DMS153 (cell line): ENCODE measurements at regions not wholly inside any gene's neighbourhood (a gene's known extent, or its start where the extent isn't known, plus 50 kb on each side); places are given as distances from the start of the nearest gene placed in this dataset.
A peak's percentile ranks its signal among the peaks of the same experiment; 100 is the strongest.

Source experiments
- DNase-seq: peaks from one replicate; lab custom pipeline; 2025; lab: John Stamatoyannopoulos, UW

- peak; percentile 12 for DNase-seq
These were observed 90.3 kb upstream of the SNTG2 start for GRCh38 chr2:860259-860855.

DNA sequence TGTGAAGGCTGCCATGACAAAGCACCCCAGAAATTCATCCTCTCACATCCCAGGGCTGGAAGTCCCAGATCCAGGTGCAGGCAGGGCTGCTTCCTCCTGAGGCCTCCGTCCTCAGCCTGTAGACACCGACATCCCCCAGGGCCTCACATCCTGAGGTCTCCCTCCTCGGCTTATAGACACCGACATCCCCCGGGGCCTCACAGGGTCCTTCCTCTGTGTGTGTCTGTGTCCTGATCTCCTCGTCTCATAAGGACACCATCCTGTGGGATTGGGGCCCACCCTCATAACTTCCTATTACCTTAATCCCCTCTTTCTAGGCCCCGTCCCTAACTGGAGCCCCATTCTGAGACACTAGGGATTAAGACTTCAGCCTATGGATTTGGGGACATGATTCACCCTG, 92.0 kb upstream of the SNTG2 start:
- no peak for DNase-seq

DNA sequence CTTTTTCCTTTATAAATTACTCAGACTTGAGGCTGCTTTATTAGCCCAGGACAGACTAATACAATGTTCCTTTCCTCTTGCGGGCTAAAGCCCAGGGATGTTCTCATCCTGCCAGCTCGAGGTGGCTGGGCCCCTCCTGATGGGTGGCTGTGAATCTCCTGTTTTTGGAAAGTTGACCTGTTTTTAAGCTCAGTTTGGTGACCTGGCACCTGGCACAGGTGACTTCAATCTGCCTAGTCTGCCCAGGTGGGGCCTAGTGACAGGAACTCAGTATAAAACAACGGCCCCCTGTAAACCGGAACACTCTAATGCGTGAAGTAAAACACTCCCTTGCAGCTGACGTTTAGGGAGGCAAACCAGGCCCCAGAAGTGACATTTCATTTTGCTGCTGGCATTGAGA, 92.7 kb upstream of the SNTG2 start:
- no peak for DNase-seq

DNA sequence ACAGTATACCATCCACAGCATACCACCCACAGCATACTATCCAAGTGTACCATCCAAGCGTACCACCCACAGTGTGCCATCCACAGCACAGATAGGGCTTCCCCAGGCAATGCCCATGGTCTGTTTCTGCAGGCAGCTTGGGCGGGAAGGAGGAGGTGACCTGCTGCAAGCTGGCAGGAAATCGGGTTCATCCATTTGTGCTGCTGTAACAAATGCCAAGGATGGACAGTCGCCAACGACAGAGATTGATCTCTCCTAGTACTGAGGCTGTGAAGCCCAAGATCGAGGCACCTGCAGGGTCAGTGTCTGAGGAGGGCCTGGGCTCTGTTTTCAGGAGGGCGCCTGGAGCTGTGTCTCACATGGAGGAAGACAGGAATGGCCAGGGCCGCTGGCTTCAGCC, 93.6 kb upstream of the SNTG2 start:
- DNase-seq = no peak

DNA sequence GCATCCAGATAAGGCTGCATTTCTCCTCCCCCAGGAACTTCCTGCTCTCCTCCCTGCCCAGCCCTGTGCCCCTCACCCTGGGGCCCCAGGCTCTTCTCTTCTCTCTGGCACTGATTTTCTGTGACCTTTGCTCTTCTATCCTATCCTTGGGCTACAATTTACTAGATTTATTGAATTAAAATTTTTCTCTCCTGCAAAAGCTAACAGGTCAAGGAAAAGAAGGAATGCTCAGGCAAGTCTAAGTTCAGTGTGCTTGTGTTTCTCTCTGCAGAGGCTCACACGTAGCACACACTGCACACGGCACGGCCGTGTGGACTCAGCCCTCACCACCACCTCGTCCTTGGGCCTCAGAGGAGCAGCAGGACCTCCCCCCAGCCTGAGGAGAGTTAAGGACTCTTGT, 94.2 kb upstream of the SNTG2 start:
- no peak for DNase-seq

DNA sequence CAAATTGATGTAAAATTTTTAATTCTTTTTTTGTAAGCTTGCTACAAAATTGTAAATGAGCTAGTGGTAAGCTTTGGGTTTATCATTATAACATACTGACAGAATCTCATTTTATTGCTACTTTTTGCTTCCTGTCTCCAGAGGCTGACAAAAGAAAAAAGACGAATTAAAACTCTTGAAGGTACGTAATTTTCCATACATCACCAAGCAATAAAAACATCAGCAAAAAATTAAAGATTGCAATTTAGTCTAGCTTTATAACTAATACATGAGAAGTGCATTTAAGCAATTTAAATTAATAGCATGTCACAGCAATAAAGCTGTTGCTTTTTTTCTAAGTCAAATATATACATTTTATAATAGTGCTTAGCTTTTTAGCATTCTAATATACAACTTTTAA, 94.6 kb upstream of the SNTG2 start:
- DNase-seq = no peak

DNA sequence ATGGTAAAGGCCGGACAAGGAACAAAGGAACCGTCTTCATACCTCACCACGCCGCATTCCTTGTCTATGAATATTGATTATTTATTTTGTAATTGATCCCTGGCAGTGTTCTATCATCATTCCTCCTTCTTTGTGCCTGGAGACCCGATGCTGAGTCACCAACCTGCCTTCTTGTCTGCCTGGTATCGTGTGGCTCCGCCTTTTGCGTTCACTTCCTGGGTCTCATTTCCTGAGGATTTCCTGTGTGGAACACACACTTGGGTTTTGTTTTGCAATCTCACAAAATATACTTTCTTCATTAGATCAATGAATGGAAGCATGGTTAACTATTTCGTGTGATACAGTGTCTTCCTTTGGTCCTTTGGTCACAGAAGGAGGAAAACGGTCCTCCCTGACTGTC, 95.5 kb upstream of the SNTG2 start:
- DNase-seq = peak; percentile 10

- DNase-seq = peak; percentile 56
These were observed 96.2 kb upstream of the SNTG2 start for GRCh38 chr2:854460-854859.

DNA sequence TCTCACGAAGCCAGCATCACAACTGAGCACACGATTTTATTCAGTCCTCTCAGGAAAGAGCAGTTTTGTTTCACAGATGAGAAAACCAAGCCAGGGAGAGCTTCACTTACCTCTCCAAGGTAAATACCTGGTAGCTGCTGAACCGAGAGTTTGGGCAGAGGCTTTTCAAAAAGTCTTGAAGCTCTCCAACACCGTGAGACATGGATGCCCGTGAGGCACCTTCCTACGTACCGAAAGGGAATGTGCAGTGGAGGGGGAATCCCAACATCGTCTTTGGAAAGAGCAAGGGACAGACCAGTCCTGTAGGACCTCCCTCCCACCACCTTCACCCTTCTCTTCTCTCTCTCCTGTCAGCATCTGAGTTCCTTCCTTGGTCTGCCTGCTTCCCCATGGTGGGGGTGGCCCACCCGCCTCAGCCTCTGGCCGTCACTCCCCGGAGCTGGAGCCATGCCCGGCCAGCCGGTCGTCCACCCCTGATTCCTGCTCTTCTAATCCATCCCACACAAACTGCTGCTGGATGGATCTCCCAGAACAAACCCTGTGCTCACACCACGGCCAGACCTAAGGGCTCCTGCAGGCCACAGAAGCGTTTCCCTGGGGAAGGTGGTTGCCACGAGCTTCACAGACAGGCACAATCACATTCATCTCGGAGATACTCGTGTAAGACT, 97.3 kb upstream of the SNTG2 start:
- DNase-seq = no peak

DNA sequence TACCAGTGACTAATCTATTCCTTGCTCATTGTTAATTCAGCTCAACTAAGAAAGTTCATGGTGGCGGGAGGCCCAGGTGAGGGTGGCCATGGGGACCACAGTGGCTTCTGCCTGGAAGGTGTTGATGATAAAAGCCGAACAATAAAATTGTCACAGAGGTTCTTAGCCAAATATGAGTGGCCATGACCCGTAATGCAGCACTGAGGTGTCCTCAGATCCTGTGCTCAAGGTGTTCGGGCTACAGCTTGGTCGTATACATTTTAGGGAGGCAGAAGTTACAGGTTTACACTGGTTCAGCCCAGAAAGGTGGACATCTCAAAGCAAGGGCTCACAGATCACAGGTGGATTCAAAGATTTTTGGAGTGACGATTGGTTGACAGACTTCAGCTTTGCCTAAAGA, 98.5 kb upstream of the SNTG2 start:
- DNase-seq = no peak

DNA sequence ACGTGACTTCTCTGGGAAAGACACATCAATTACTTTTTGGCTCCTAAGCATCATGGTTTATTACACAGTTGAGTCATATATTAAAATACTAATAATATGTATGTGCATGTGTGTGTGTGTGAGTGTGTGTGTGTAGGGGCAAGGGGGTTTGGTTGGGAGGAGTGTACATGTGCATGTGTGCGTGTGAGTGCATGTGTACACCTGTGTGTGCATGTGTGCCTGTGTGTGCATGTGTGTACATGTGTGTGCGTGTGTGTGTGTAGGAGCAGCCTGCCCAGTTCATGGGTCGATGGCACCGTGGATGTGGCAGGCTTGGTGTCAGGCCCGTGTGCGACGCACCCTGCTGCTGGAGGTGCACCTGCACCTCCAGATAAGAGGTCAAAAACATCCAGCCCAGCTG, 99.0 kb upstream of the SNTG2 start:
- DNase-seq = no peak

- no peak for DNase-seq
These were observed 99.6 kb upstream of the SNTG2 start for GRCh38 chr2:851078-851477.

- no peak for DNase-seq
These were observed 100.2 kb upstream of the SNTG2 start for GRCh38 chr2:850429-850828.

- no peak for DNase-seq
These were observed 102.5 kb upstream of the SNTG2 start for GRCh38 chr2:848099-848498.

- DNase-seq = no peak
These were observed 103.0 kb upstream of the SNTG2 start for GRCh38 chr2:847669-848068.

- no peak for DNase-seq
These were observed 105.9 kb upstream of the SNTG2 start for GRCh38 chr2:844715-845114.

DNA sequence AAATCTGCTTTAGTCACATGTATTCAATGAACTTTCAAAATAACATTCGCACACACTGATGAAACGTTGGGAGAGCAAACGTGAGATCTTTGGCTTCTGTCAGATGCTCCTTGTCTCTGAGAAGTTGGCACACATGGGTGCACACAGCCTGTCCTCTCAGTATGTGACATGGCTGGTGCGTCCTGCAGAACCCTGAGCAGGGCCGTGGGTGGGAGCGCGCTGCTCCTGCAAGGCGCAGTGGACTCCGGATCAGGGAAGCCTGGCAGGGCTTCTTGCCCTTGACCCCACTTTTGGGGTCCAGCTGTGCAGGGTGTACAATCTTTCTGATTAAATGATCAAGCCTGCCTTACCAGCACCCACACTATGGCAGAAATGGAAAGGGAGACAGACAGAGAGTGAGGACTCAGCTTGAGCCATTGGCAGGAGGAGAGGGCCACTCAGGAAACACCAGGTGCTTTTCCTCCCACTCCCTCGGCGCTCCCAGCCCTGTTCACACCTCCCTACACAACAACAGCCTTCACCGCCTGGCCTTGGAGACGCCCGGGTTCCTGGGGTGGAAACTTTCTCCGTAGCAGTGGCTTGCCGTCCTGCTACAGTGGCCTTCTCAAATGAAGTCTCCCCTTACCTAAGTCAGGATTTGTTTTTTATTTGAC, 108.4 kb upstream of the SNTG2 start:
- no peak for DNase-seq

DNA sequence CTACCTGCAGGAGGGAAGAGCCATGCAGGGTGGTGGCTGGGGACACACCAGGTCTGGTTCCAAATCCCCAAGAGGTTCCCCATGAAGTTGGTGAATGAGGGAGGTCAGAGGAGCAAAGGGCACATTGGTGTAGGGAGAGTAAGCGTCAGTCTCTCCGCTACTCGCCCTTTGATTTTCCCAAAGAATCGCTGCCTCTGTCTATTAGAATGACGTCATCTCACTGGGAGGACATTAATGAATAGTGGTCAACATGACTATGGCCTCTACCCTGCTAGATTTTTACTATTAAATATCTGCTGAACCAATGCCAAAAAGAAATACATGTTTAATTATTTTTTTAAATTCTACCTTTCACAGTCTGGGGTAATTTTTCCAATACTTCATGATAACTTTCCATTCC, 109.6 kb upstream of the SNTG2 start:
- no peak for DNase-seq

DNA sequence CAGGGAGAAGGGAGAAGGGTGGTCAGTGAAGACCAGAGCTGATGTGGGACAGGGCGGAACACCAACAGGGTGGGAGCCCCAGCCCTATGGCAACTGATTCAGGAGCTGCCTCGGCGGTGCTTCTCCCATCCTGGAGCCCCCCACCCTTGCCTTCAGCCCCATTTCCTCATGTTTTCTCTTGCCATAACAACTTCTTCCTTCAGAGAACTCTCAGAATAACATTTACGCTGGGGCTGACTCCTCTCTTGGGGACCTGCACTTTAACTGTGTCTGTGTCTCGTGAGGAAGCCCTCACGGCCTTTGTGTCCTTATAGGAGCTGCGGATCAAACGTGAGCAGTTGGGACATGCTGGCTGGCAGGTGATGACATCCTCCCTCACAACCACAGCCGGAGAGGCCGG, 116.4 kb upstream of the SNTG2 start:
- DNase-seq = no peak

GRCh38 chr2:833180-833579, 117.5 kb upstream of the SNTG2 start:
- no peak for DNase-seq

- DNase-seq = no peak
These were observed 118.0 kb upstream of the SNTG2 start for GRCh38 chr2:832635-833034.

DNA sequence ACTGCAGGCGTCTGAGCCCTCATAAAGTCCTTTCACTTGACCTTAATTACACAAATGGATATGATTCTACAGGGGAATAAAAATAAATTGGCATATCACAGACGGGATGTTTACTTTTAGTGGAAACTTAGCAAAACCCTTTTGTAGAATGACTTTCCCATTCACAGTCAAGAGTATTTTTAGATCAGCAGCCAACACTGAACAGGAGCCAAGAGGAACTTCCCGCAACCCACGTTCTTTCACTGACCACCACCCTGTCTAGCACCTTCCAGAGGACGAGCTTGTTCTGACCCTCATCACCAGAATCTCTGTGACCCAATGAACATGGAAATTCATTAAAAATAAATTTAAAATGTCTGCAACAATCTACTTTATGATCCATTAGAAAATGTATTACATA, 119.0 kb upstream of the SNTG2 start:
- DNase-seq = no peak

GRCh38 chr2:831225-831536, 119.5 kb upstream of the SNTG2 start:
- DNase-seq = no peak
